Heart left ventricle (tissue), 13 donors: ENCODE measurements at regions not wholly inside any gene's neighbourhood (a gene's known extent, or its start where the extent isn't known, plus 50 kb on each side); places are given as distances from the start of the nearest gene placed in this dataset.

Experiments used
- POLR2A ChIP-seq, 2 donors: fragments of 450-650 bp; IDR thresholded peaks; one replicate each; pipeline ENCODE4 v1.6.1; 2017; ENCODE audit warnings: antibody characterized with exemption in 2 of 2, mild to moderate bottlenecking in 2 of 2, moderate library complexity in 2 of 2
- TF ChIP-seq, protein P1 (sequence below), 12 donors: fragments of 200-600 bp; sonication (generic) in 4 of 12; IDR thresholded peaks; one replicate each; pipeline versions ENCODE4 v1.5.0 to v1.8.0; 2018 to 2022; ENCODE audit warnings: antibody characterized with exemption in 12 of 12, mild to moderate bottlenecking in 5 of 12
- donor health status: ischemic (EF 13 %, LVEDD 7.1; RV severe dilation, severe dysfunction).
- donor health status: DM: no; HTN: yes; CAD: no.
- donor health status: DM: no; HTN: no; CAD: no.
- donor health status: ischemic (EF 25% LVEDD 6.9; RV normal size, moderate dysfunction).
- donor health status: ischemic (EF 25% LVEDD 5.7; RV mildly dilated, moderate dysfunction).
- donor health status: ischemic (EF 35%, LVEDD 5.7; RV mildly dilated, moderate dysfunction).
- donor health status: nonischemic (EF 11% LVEDD 7.7; RV severe dilation, severe dysfunction).
- donor health status: DM: yes; HTN: yes; CAD: no.
- donor health status: PGD.
- donor health status: ischemic (EF 29% LVEDD 5.4; RV normal size, mild dysfunction).
- donor health status: nonischemic (EF 23%, LVEDD 6.1; RV moderate dilation, normal function).

DNA sequence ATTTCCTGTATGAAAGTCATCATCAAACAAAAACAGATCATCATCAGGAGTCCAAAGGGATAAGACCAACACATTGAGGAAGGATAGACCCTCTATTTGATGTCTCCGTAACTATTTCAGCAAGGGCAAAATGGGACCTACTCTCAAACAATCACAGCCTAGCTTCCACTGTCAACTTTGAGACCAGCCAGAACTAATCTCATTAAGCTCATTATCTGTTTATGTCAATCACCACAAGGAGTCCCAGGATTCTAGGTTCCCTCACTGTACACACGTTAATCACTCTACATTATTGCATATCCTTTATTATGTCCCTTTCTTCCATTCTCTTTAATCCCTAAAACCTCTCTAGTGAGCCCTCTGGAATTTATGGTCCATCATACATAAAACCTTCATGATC, 370.3 kb upstream of the LINC00305 start:
- TF ChIP-seq, protein P1, sequence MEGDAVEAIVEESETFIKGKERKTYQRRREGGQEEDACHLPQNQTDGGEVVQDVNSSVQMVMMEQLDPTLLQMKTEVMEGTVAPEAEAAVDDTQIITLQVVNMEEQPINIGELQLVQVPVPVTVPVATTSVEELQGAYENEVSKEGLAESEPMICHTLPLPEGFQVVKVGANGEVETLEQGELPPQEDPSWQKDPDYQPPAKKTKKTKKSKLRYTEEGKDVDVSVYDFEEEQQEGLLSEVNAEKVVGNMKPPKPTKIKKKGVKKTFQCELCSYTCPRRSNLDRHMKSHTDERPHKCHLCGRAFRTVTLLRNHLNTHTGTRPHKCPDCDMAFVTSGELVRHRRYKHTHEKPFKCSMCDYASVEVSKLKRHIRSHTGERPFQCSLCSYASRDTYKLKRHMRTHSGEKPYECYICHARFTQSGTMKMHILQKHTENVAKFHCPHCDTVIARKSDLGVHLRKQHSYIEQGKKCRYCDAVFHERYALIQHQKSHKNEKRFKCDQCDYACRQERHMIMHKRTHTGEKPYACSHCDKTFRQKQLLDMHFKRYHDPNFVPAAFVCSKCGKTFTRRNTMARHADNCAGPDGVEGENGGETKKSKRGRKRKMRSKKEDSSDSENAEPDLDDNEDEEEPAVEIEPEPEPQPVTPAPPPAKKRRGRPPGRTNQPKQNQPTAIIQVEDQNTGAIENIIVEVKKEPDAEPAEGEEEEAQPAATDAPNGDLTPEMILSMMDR (IDR thresholded peaks at IDR 0.05), result no peak
- TF ChIP-seq POLR2A (IDR thresholded peaks at IDR 0.05), result no peak
